ENCODE measurements at regions not wholly inside any gene's neighbourhood (a gene's known extent, or its start where the extent isn't known, plus 50 kb on each side); places are given as distances from the start of the nearest gene placed in this dataset.

DNA sequence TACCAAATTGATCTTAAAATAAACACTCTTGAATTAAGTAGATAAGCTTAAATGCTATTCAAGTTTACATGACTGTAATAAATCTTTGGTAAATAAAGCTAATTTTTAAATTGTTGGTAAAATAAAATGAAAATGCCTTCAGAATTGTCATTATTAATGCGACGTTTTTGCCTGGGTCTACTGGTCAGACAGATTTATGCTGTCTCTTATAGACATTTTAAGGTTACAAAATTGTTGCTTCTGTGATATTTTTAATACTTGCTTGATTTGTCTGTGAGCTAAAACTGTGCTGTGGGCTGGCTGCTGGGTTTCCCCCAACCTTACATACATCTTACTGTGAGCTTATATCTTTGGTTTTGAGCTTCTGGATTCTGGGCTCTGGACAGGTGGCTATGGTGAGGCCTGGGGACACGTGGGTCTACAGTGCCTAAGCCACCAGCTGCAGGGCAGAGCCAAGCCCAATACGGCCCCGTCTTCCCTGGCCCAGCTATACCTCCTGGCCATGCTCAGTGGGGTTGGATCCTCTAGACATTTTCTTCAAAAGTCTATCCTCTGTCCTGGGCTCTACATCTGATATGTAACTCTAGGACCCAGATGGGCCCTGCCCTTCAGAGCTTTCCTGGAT is 81.4 kb downstream of the ETS2 start:
- Histone ChIP-seq H3K9me3 (replicated peaks; ENCODE audit: control insufficient read depth, insufficient read depth, low read length) (no peaks in the 10 kb centered on the region), H3K79me2 (ENCODE audit: control insufficient read depth, insufficient read depth, low read length) (no peaks in the 10 kb centered on the region), H3K9ac (replicated peaks; ENCODE audit: extremely low read depth, insufficient read depth, low read length) (no peak overlapping the region), H3K4me2 (ENCODE audit: insufficient read depth, low read length) (no peak overlapping the region), H3K36me3 (ENCODE audit: control insufficient read depth in 2 of 2, extremely low read depth in 1 of 2, insufficient read depth in 2 of 2, low read length in 2 of 2) (no peaks in the 10 kb centered on the region), H3K27me3 (ENCODE audit: control insufficient read depth in 2 of 2, insufficient read depth in 2 of 2, low read length in 2 of 2) (peaks cover 0 to 2% of the 10 kb centered on the region in 2 experiments), H3K4me3 (replicated peaks in 1 of 3; ENCODE audit: insufficient read depth in 1 of 3, low read depth in 1 of 3, low read length in 3 of 3) (no peak overlapping the region), H3K4me1 (ENCODE audit: control insufficient read depth, extremely low read depth, insufficient read depth, low read length) (no peaks in the 10 kb centered on the region), H2AFZ (ENCODE audit: low read depth, low read length) (no peak overlapping the region), H3K9me1 (replicated peaks; ENCODE audit: control insufficient read depth, extremely low read depth, insufficient read depth, low read length) (no peaks in the 10 kb centered on the region), H4K20me1 (replicated peaks; ENCODE audit: control insufficient read depth, extremely low read depth, insufficient read depth, low read length) (no peaks in the 10 kb centered on the region), H3K27ac (ENCODE audit: insufficient read depth, low read depth, low read length) (no peak overlapping the region)
- intact Hi-C loops (cut with micrococcal nuclease): no loop called here
- no peak for FAIRE-seq
- no TSS peak for BruUV-seq (replicated peaks)
- dilution Hi-C loops (cut with MboI; ENCODE audit: extremely low pct_ligation_motif_present, low sequenced_read_pairs): no loop called here
- TF ChIP-seq POLR2A (IDR thresholded peaks at IDR 0.05; ENCODE audit: low read depth, low read length) (no peak), JUN (IDR thresholded peaks at IDR 0.05; ENCODE audit: borderline replicate concordance, insufficient read depth, insufficient read length, low read depth) (no peak), FOS (IDR thresholded peaks at IDR 0.05; ENCODE audit: borderline replicate concordance, insufficient read depth, low read length) (no peak), POLR2AphosphoS5 (IDR thresholded peaks at IDR 0.05; ENCODE audit: insufficient read depth, low read depth, low read length) (no peak)
- TF ChIP-seq, protein P1, sequence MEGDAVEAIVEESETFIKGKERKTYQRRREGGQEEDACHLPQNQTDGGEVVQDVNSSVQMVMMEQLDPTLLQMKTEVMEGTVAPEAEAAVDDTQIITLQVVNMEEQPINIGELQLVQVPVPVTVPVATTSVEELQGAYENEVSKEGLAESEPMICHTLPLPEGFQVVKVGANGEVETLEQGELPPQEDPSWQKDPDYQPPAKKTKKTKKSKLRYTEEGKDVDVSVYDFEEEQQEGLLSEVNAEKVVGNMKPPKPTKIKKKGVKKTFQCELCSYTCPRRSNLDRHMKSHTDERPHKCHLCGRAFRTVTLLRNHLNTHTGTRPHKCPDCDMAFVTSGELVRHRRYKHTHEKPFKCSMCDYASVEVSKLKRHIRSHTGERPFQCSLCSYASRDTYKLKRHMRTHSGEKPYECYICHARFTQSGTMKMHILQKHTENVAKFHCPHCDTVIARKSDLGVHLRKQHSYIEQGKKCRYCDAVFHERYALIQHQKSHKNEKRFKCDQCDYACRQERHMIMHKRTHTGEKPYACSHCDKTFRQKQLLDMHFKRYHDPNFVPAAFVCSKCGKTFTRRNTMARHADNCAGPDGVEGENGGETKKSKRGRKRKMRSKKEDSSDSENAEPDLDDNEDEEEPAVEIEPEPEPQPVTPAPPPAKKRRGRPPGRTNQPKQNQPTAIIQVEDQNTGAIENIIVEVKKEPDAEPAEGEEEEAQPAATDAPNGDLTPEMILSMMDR (IDR thresholded peaks at IDR 0.05; ENCODE audit: extremely low read depth in 1 of 2, insufficient read depth in 1 of 2, low read depth in 1 of 2, low read length in 2 of 2): no peak
- TF ChIP-seq, protein P2, sequence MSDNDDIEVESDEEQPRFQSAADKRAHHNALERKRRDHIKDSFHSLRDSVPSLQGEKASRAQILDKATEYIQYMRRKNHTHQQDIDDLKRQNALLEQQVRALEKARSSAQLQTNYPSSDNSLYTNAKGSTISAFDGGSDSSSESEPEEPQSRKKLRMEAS (IDR thresholded peaks at IDR 0.05; ENCODE audit: insufficient read depth, insufficient read length): no peak
- CTCF ChIA-PET: interaction anchor here (1.3 to 1.4 kb wide), 4 partner anchors 12 to 28 kb away, joined by 3 to 4 read pairs (median 4); no protein-coding TSS in a partner anchor
- POLR2A ChIA-PET: no interaction called here
- no peak for DNase-seq (ENCODE audit: low read depth, low spot score)

Measured in endothelial cell of umbilical vein (primary cell).